ENCODE measurements at regions not wholly inside any gene's neighbourhood (a gene's known extent, or its start where the extent isn't known, plus 50 kb on each side); places are given as distances from the start of the nearest gene placed in this dataset.

DNA sequence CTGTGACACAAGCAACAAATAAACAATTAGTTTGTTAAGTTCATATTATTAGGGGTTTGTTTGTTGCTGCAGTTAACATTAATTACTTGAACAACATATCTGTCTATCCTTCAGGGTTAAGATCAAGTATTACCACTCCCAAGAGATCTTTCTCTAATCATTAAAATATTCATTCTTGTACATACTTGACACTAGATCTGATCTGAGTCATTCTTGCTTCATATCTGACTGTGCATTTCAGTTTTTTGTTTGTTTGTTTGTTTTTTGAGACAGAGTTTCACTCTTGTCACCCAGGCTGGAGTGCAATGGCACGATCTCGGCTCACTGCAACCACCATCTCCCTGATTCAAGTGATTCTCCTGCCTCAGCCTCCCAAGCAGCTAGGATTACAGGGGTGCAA is 613.3 kb upstream of the PLXNA2 start:
- TF ChIP-seq POLR2A (IDR thresholded peaks at IDR 0.05) (no peak), POLR2AphosphoS5 (IDR thresholded peaks at IDR 0.05; ENCODE audit: insufficient read depth in 1 of 2, low read depth in 1 of 2) (no peak)
- TF ChIP-seq, protein P1, sequence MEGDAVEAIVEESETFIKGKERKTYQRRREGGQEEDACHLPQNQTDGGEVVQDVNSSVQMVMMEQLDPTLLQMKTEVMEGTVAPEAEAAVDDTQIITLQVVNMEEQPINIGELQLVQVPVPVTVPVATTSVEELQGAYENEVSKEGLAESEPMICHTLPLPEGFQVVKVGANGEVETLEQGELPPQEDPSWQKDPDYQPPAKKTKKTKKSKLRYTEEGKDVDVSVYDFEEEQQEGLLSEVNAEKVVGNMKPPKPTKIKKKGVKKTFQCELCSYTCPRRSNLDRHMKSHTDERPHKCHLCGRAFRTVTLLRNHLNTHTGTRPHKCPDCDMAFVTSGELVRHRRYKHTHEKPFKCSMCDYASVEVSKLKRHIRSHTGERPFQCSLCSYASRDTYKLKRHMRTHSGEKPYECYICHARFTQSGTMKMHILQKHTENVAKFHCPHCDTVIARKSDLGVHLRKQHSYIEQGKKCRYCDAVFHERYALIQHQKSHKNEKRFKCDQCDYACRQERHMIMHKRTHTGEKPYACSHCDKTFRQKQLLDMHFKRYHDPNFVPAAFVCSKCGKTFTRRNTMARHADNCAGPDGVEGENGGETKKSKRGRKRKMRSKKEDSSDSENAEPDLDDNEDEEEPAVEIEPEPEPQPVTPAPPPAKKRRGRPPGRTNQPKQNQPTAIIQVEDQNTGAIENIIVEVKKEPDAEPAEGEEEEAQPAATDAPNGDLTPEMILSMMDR (IDR thresholded peaks at IDR 0.05): no peak
